ENCODE measurements at regions not wholly inside any gene's neighbourhood (a gene's known extent, or its start where the extent isn't known, plus 50 kb on each side); places are given as distances from the start of the nearest gene placed in this dataset.

DNA sequence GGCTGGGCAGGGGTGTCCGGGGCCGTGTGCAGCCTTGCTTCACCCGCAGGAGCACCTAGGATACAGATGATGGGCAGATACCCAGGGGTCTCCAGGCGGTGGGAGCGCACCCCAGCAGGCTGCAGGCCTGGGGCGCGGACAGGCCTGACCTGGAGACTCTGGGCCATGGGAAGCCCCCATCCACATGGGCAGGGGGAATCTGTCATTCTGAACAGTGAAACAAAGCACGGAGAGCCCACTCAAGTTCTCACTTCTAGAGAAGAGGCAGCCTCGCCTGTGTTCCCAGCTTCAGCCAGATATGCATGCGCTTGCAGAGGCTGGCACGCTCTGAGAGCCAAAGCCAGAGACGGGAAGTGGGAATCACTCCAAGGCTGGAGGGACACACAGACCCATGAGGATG lies 333.1 kb downstream of the BRD1 start:
- TF ChIP-seq, protein P1, sequence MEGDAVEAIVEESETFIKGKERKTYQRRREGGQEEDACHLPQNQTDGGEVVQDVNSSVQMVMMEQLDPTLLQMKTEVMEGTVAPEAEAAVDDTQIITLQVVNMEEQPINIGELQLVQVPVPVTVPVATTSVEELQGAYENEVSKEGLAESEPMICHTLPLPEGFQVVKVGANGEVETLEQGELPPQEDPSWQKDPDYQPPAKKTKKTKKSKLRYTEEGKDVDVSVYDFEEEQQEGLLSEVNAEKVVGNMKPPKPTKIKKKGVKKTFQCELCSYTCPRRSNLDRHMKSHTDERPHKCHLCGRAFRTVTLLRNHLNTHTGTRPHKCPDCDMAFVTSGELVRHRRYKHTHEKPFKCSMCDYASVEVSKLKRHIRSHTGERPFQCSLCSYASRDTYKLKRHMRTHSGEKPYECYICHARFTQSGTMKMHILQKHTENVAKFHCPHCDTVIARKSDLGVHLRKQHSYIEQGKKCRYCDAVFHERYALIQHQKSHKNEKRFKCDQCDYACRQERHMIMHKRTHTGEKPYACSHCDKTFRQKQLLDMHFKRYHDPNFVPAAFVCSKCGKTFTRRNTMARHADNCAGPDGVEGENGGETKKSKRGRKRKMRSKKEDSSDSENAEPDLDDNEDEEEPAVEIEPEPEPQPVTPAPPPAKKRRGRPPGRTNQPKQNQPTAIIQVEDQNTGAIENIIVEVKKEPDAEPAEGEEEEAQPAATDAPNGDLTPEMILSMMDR (conservative IDR thresholded peaks at IDR 0.05; ENCODE audit: low read depth, low read length): no peak
- TF ChIP-seq EZH2 (IDR thresholded peaks at IDR 0.05; ENCODE audit: low read length, unreplicated experiment) (no peak), EZH2phosphoT487 (IDR thresholded peaks at IDR 0.05; ENCODE audit: borderline replicate concordance, low read length) (no peak)

Measured in PC-3 (cell line).